ENCODE measurements at regions not wholly inside any gene's neighbourhood (a gene's known extent, or its start where the extent isn't known, plus 50 kb on each side); places are given as distances from the start of the nearest gene placed in this dataset.

DNA sequence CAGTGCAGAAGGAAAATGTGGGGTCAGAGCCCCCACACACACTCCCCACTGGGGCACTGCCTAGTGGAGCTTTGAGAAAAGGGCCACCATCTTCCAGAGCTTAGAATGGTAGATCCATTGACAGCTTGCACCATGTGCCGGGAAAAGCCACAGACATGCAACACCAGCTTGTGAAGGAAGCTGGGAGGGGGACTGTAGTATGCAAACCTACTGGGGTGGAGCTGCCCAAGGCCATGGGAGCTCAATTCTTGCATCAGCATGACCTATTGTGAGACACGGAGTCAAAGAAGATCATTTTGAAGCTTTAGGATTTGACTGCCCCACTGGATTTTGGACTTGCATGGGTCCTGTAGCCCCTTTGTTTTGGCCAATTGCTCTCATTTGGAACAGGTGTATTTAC, 142.8 kb upstream of the ARHGEF9 start:
- intact Hi-C loops (cut with DNase I), result no loop called here
- FAIRE-seq (no peak), DNase-seq (no peak), ATAC-seq (no peak)
- H3K27ac ChIP-seq, result no peak overlapping the region
- TF ChIP-seq, protein P1, sequence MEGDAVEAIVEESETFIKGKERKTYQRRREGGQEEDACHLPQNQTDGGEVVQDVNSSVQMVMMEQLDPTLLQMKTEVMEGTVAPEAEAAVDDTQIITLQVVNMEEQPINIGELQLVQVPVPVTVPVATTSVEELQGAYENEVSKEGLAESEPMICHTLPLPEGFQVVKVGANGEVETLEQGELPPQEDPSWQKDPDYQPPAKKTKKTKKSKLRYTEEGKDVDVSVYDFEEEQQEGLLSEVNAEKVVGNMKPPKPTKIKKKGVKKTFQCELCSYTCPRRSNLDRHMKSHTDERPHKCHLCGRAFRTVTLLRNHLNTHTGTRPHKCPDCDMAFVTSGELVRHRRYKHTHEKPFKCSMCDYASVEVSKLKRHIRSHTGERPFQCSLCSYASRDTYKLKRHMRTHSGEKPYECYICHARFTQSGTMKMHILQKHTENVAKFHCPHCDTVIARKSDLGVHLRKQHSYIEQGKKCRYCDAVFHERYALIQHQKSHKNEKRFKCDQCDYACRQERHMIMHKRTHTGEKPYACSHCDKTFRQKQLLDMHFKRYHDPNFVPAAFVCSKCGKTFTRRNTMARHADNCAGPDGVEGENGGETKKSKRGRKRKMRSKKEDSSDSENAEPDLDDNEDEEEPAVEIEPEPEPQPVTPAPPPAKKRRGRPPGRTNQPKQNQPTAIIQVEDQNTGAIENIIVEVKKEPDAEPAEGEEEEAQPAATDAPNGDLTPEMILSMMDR (IDR thresholded peaks at IDR 0.05), result no peak
- H3K36me3 ChIP-seq, result no peaks in the 10 kb centered on the region
- H3K27me3 ChIP-seq, result no peaks in the 10 kb centered on the region
- 83 to 89% methylated on average over 2 of the region's 2 CpGs for WGBS, 2 donors
- no peaks in the 10 kb centered on the region for H3K9me3 ChIP-seq
- no peak overlapping the region for H3K4me3 ChIP-seq
- no peaks in the 10 kb centered on the region for H3K4me1 ChIP-seq

DNA sequence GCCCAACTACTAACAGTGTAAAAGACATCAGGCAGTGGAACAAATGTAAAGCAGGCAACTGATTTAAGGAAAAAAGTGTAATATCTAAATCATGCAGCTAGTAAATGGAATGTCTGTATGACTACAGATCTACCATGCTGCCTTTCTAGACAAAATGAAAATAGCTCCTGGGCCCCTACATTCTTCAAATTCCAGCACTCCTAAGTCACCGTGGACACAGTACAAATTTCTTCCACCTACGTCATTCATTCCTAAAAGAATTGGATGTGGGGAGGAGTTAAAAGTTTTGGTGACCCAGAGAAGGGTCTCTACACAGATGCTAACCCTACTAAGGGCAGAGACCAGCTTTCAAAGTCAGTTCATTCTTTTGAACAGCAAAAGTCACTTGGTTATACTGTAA, 137.2 kb upstream of the ARHGEF9 start:
- no peaks in the 10 kb centered on the region for H3K36me3 ChIP-seq
- DNase-seq (no peak), ATAC-seq (no peak), FAIRE-seq (no peak)
- intact Hi-C loops (cut with DNase I), result no loop called here
- TF ChIP-seq, protein P1 (IDR thresholded peaks at IDR 0.05), result no peak
- peaks cover 0 to 7% (median 0%) of the 10 kb centered on the region in 4 donors for H3K27me3 ChIP-seq
- 56 to 82% methylated on average over 2 of the region's 2 CpGs for WGBS, 2 donors
- no peaks in the 10 kb centered on the region for H3K9me3 ChIP-seq
- H3K4me3 ChIP-seq, result no peak overlapping the region
- H3K4me1 ChIP-seq, result no peaks in the 10 kb centered on the region
- H3K27ac ChIP-seq, result no peak overlapping the region

DNA sequence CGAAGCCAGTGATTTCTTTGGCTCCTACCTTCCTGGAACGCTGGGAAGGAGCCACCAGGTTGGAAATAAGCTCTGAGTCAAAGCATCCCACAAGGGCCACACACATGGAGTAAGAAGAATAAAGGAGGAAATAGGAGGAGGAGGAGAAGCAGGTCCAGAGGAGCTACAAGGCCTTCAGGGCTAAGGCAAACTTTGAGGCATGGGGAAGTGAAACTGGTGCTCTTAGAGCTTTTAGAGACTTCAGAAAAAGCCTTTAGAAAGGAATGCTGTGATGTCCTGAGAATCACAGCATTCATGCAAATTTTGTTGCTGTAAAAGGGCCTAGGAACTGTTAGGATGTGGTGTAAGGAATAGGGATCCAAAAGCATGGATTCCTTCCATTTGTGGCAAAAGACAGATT, 135.9 kb upstream of the ARHGEF9 start:
- intact Hi-C loops (cut with DNase I), result no loop called here
- H3K36me3 ChIP-seq, result no peaks in the 10 kb centered on the region
- ATAC-seq (no peak), FAIRE-seq (no peak), DNase-seq (no peak)
- H3K27ac ChIP-seq, result no peak overlapping the region
- H3K9me3 ChIP-seq, result no peaks in the 10 kb centered on the region
- TF ChIP-seq, protein P1 (IDR thresholded peaks at IDR 0.05), result no peak
- 49 to 74% methylated on average over 2 of the region's 2 CpGs for WGBS, 2 donors
- no peaks in the 10 kb centered on the region for H3K4me1 ChIP-seq
- H3K27me3 ChIP-seq, result peaks cover 0 to 7% (median 0%) of the 10 kb centered on the region in 4 donors
- no peak overlapping the region for H3K4me3 ChIP-seq

DNA sequence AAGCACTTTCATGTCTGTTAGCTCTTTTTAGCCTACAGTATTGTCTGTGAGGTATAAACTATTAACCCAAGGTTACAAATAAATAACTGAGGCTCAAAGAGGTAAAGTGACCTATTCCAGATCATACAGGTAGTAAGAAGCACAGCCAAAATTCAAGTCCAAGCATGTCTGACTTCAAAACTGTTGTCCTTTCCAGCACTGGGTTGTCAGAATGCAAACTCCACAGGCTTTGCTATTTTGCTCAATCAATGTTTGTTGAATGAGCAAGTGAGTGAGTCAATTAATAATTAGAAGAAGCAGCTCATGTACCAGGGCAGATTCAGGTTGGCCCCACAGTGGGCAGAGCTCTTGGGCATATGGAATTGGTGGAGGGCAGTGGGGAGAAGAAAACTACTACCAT, 134.1 kb upstream of the ARHGEF9 start:
- TF ChIP-seq, protein P1 (IDR thresholded peaks at IDR 0.05), result no peak
- no peaks in the 10 kb centered on the region for H3K9me3 ChIP-seq
- DNase-seq (no peak), FAIRE-seq (no peak), ATAC-seq (no peak)
- H3K27me3 ChIP-seq, result peaks cover 0 to 7% (median 0%) of the 10 kb centered on the region in 4 donors
- no peaks in the 10 kb centered on the region for H3K4me1 ChIP-seq
- no peak overlapping the region for H3K27ac ChIP-seq
- intact Hi-C loops (cut with DNase I), result no loop called here
- H3K36me3 ChIP-seq, result no peaks in the 10 kb centered on the region
- H3K4me3 ChIP-seq, result no peak overlapping the region

DNA sequence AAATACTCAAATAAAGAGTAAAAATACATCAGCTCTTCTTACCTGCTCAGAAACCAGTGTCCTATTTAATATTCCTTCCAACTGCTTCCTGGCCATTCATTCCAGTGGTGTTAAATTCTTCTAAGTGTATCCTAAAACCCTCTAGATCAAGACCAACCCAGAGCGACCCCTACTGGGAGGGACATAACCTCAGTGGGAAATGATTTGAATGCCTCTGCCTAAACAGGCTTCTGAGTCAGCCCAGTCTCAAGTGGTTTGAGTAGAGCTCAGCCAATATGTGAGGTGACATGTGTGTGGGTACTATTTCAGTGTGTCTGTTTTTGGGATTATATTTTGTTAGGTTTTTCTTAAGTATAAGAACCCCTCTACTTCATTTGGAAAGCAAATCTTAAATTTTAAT, 133.6 kb upstream of the ARHGEF9 start:
- H3K36me3 ChIP-seq, result no peaks in the 10 kb centered on the region
- TF ChIP-seq, protein P1 (IDR thresholded peaks at IDR 0.05), result no peak
- H3K4me1 ChIP-seq, result no peaks in the 10 kb centered on the region
- no peak overlapping the region for H3K4me3 ChIP-seq
- ATAC-seq, result no peak
- intact Hi-C loops (cut with DNase I), result no loop called here
- H3K9me3 ChIP-seq, result no peaks in the 10 kb centered on the region
- H3K27me3 ChIP-seq, result peaks cover 0 to 7% (median 0%) of the 10 kb centered on the region in 4 donors
- no peak for FAIRE-seq
- 13 to 41% methylated on average over 1 of the region's 1 CpG for WGBS, 2 donors
- H3K27ac ChIP-seq, result no peak overlapping the region
- DNase-seq, result no peak

Measured in pancreas (tissue), 10 donors.